ENCODE measurements at regions not wholly inside any gene's neighbourhood (a gene's known extent, or its start where the extent isn't known, plus 50 kb on each side); places are given as distances from the start of the nearest gene placed in this dataset.

- in situ Hi-C loops (cut with MboI): no loop called here
- H3K27ac ChIP-seq (ENCODE audit: control insufficient read depth, insufficient read depth): no peak overlapping the region
- H3K36me3 ChIP-seq (ENCODE audit: control insufficient read depth in 2 of 2, insufficient read depth in 2 of 2, low read length in 1 of 2): no peaks in the 10 kb centered on the region
- no peaks in the 10 kb centered on the region for H3K4me1 ChIP-seq (ENCODE audit: control insufficient read depth, insufficient read depth, low read length)
- H3K4me3 ChIP-seq: no peak overlapping the region
- FAIRE-seq (no peak), DNase-seq (ENCODE audit: low read depth, low spot score) (no peak), ATAC-seq (no peak)
- no peak overlapping the region for H2AFZ ChIP-seq (ENCODE audit: control insufficient read depth, low read depth, low read length)
- 18% methylated on average over 2 of the region's 2 CpGs for WGBS (ENCODE audit: insufficient coverage, insufficient replicate concordance, low lambda C conversion rate, missing lambda C conversion rate)
- peaks cover 3% of the 10 kb centered on the region; the same call in 1 of the 2 replicates for H4K20me1 ChIP-seq (ENCODE audit: control insufficient read depth, insufficient read depth)
- SMC1A ChIA-PET (ENCODE audit: uncharacterized antibody, unreplicated experiment): interaction anchor here (0.6 to 1.0 kb wide), 2 partner anchors 239 to 245 kb away, joined by 3 to 4 read pairs; no protein-coding TSS in a partner anchor
- H3K9me3 ChIP-seq (replicated peaks; ENCODE audit: control insufficient read depth, insufficient read depth, low read length): no peaks in the 10 kb centered on the region
- CTCF ChIA-PET: no interaction called here
- H3K4me2 ChIP-seq (ENCODE audit: control insufficient read depth, insufficient read depth): no peak overlapping the region
- intact Hi-C loops (cut with micrococcal nuclease; ENCODE audit: unreplicated experiment): no loop called here
- TF ChIP-seq RUNX3 (IDR thresholded peaks at IDR 0.05; ENCODE audit: low read length): no peak
- no peak for TF ChIP-seq ZNF217 (IDR thresholded peaks at IDR 0.05)
- TF ChIP-seq BACH1 (IDR thresholded peaks at IDR 0.05; ENCODE audit: borderline replicate concordance): no peak
- no peak for TF ChIP-seq IRF5 (IDR thresholded peaks at IDR 0.05; ENCODE audit: borderline replicate concordance)
- no peak for TF ChIP-seq POLR2AphosphoS5 (IDR thresholded peaks at IDR 0.05; ENCODE audit: low read length)
- TF ChIP-seq BCLAF1 (IDR thresholded peaks at IDR 0.05): no peak
- TF ChIP-seq CHD1 (IDR thresholded peaks at IDR 0.05; ENCODE audit: low read depth, low read length): no peak
- no peak for TF ChIP-seq STAT1 (conservative IDR thresholded peaks at IDR 0.05)
- no peak overlapping the region for H3K9ac ChIP-seq (ENCODE audit: control insufficient read depth, insufficient read depth, low read length)
- RAD21 ChIA-PET (ENCODE audit: unreplicated experiment): no interaction called here
- no peaks in the 10 kb centered on the region; a peak in 3 of 4 replicates for H3K27me3 ChIP-seq (replicated peaks in 1 of 2; ENCODE audit: control insufficient read depth in 2 of 2, insufficient read depth in 2 of 2, low read length in 1 of 2)
- POLR2A ChIA-PET: no interaction called here
- BruUV-seq (replicated peaks): no TSS peak
- no peaks in the 10 kb centered on the region for H3K79me2 ChIP-seq (ENCODE audit: control insufficient read depth, insufficient read depth, low read length)
These were observed 67.6 kb upstream of the SLC22A23 start for GRCh38 chr6:3524456-3524855.

Data from GM12878 (cell line).